Erythroblast (primary cell): ENCODE measurements at regions not wholly inside any gene's neighbourhood (a gene's known extent, or its start where the extent isn't known, plus 50 kb on each side); places are given as distances from the start of the nearest gene placed in this dataset.

ENCODE experiments used
- GATA1 ChIP-seq: IDR thresholded peaks from 2 replicates; pipeline ENCODE4 v1.6.1; 2011; ENCODE audit warnings: low read depth, mild to moderate bottlenecking, control low read depth, low read length, moderate library complexity
- POLR2A ChIP-seq: IDR thresholded peaks from 2 replicates; pipeline ENCODE4 v1.6.1; 2011; ENCODE audit warnings: mild to moderate bottlenecking, low read length

DNA sequence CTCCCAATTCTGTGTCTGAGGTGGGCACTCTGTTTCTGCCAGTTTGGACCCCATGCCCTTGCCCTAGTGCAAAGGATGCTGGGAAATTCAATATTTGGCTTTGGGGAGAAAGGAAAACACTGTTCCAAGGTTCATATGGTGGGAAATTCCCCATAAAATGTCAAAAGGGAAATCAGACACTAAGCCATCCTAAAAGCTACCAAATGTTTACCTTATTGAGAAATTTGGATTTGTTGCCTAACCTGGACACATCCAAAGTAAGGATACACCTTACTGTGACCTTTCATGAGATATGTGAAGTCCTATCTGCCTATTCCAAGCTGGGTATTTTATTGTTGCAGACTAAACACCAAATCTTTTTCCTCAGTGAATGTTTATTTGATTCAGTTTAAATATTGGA, 109.1 kb downstream of the CYP26A1 start:
- TF ChIP-seq POLR2A, result no peak
- no peak for TF ChIP-seq GATA1
